ENCODE measurements at regions not wholly inside any gene's neighbourhood (a gene's known extent, or its start where the extent isn't known, plus 50 kb on each side); places are given as distances from the start of the nearest gene placed in this dataset.

- Histone ChIP-seq H3K4me3 (ENCODE audit: low read length) (no peak overlapping the region), H3K27me3 (ENCODE audit: insufficient read depth, low read depth, low read length) (no peaks in the 10 kb centered on the region), H3K9me2 (ENCODE audit: insufficient read depth, low read length) (no peaks in the 10 kb centered on the region), H4K20me1 (ENCODE audit: insufficient read depth) (no peaks in the 10 kb centered on the region), H3F3A (ENCODE audit: insufficient read depth, low read length, poor library complexity, severe bottlenecking) (no peaks in the 10 kb centered on the region), H3K9me3 (ENCODE audit: low read length) (no peaks in the 10 kb centered on the region), H3K4me2 (ENCODE audit: low read length) (no peak overlapping the region), H2AFZ (ENCODE audit: low read depth, low read length) (no peak overlapping the region), H3K9ac (ENCODE audit: low read length) (no peak overlapping the region), H3K79me2 (replicated peaks; ENCODE audit: insufficient read depth, low read length) (no peaks in the 10 kb centered on the region), H3K27ac (ENCODE audit: low read length) (no peak overlapping the region), H3K36me3 (ENCODE audit: insufficient read depth, low read length) (no peaks in the 10 kb centered on the region)
- no peak for TF ChIP-seq POLR2AphosphoS5 (IDR thresholded peaks at IDR 0.05)
These were observed 373.8 kb upstream of the ARGLU1 start for GRCh38 chr13:106941779-106942178.

- no peak overlapping the region for H3K4me3 ChIP-seq (ENCODE audit: low read length)
- no peaks in the 10 kb centered on the region for H3K9me2 ChIP-seq (ENCODE audit: insufficient read depth, low read length)
- H2AFZ ChIP-seq (ENCODE audit: low read depth, low read length) = no peak overlapping the region
- no peak overlapping the region for H3K27ac ChIP-seq (ENCODE audit: low read length)
- no peak for TF ChIP-seq RAD21 (conservative IDR thresholded peaks at IDR 0.05)
- TF ChIP-seq EZH2 (IDR thresholded peaks at IDR 0.05; ENCODE audit: borderline replicate concordance, insufficient read depth, low read length, poor library complexity, severe bottlenecking) = no peak
- no peak for TF ChIP-seq POLR2AphosphoS5 (IDR thresholded peaks at IDR 0.05)
- TF ChIP-seq, protein P1, sequence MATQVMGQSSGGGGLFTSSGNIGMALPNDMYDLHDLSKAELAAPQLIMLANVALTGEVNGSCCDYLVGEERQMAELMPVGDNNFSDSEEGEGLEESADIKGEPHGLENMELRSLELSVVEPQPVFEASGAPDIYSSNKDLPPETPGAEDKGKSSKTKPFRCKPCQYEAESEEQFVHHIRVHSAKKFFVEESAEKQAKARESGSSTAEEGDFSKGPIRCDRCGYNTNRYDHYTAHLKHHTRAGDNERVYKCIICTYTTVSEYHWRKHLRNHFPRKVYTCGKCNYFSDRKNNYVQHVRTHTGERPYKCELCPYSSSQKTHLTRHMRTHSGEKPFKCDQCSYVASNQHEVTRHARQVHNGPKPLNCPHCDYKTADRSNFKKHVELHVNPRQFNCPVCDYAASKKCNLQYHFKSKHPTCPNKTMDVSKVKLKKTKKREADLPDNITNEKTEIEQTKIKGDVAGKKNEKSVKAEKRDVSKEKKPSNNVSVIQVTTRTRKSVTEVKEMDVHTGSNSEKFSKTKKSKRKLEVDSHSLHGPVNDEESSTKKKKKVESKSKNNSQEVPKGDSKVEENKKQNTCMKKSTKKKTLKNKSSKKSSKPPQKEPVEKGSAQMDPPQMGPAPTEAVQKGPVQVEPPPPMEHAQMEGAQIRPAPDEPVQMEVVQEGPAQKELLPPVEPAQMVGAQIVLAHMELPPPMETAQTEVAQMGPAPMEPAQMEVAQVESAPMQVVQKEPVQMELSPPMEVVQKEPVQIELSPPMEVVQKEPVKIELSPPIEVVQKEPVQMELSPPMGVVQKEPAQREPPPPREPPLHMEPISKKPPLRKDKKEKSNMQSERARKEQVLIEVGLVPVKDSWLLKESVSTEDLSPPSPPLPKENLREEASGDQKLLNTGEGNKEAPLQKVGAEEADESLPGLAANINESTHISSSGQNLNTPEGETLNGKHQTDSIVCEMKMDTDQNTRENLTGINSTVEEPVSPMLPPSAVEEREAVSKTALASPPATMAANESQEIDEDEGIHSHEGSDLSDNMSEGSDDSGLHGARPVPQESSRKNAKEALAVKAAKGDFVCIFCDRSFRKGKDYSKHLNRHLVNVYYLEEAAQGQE (IDR thresholded peaks at IDR 0.05; ENCODE audit: borderline replicate concordance) = no peak
- no peak for TF ChIP-seq CTCF (IDR thresholded peaks at IDR 0.05; ENCODE audit: poor library complexity, severe bottlenecking)
- no peak for TF ChIP-seq SMC3 (conservative IDR thresholded peaks at IDR 0.05; ENCODE audit: poor library complexity)
- no peak for TF ChIP-seq EP300 (conservative IDR thresholded peaks at IDR 0.05; ENCODE audit: poor library complexity, severe bottlenecking)
- no peak for TF ChIP-seq TAF1 (IDR thresholded peaks at IDR 0.05; ENCODE audit: low read depth)
- no peak for TF ChIP-seq MXI1 (conservative IDR thresholded peaks at IDR 0.05; ENCODE audit: poor library complexity, severe bottlenecking)
- H3K79me2 ChIP-seq (replicated peaks; ENCODE audit: insufficient read depth, low read length) = no peaks in the 10 kb centered on the region
- no peaks in the 10 kb centered on the region for H3F3A ChIP-seq (ENCODE audit: insufficient read depth, low read length, poor library complexity, severe bottlenecking)
- no peaks in the 10 kb centered on the region for H3K27me3 ChIP-seq (ENCODE audit: insufficient read depth, low read depth, low read length)
- H4K20me1 ChIP-seq (ENCODE audit: insufficient read depth) = no peaks in the 10 kb centered on the region
- no peak overlapping the region for H3K9ac ChIP-seq (ENCODE audit: low read length)
- no peaks in the 10 kb centered on the region for H3K9me3 ChIP-seq (ENCODE audit: low read length)
- H3K36me3 ChIP-seq (ENCODE audit: insufficient read depth, low read length) = no peaks in the 10 kb centered on the region
- H3K4me2 ChIP-seq (ENCODE audit: low read length) = no peak overlapping the region
These were observed 359.5 kb upstream of the ARGLU1 start for GRCh38 chr13:106927421-106927820.

GRCh38 chr13:106922384-106922783, 354.4 kb upstream of the ARGLU1 start:
- Histone ChIP-seq H2AFZ (ENCODE audit: low read depth, low read length) (no peak overlapping the region), H3K79me2 (replicated peaks; ENCODE audit: insufficient read depth, low read length) (no peaks in the 10 kb centered on the region), H3K9me2 (ENCODE audit: insufficient read depth, low read length) (no peaks in the 10 kb centered on the region), H3K9ac (ENCODE audit: low read length) (no peak overlapping the region), H3K4me3 (ENCODE audit: low read length) (no peak overlapping the region), H3K27ac (ENCODE audit: low read length) (no peak overlapping the region), H4K20me1 (ENCODE audit: insufficient read depth) (no peaks in the 10 kb centered on the region), H3K27me3 (ENCODE audit: insufficient read depth, low read depth, low read length) (no peaks in the 10 kb centered on the region), H3K36me3 (ENCODE audit: insufficient read depth, low read length) (no peaks in the 10 kb centered on the region), H3F3A (ENCODE audit: insufficient read depth, low read length, poor library complexity, severe bottlenecking) (peaks cover 5% of the 10 kb centered on the region), H3K9me3 (ENCODE audit: low read length) (no peaks in the 10 kb centered on the region), H3K4me2 (ENCODE audit: low read length) (no peak overlapping the region)
- TF ChIP-seq RAD21 (conservative IDR thresholded peaks at IDR 0.05) = no peak
- no peak for TF ChIP-seq MXI1 (conservative IDR thresholded peaks at IDR 0.05; ENCODE audit: poor library complexity, severe bottlenecking)
- TF ChIP-seq TAF1 (IDR thresholded peaks at IDR 0.05; ENCODE audit: low read depth) = no peak
- no peak for TF ChIP-seq POLR2AphosphoS5 (IDR thresholded peaks at IDR 0.05)
- TF ChIP-seq CTCF (IDR thresholded peaks at IDR 0.05; ENCODE audit: poor library complexity, severe bottlenecking) = no peak

Measured in neural cell (in vitro differentiated cells).